Prostate gland (tissue), 2 donors: ENCODE measurements at regions not wholly inside any gene's neighbourhood (a gene's known extent, or its start where the extent isn't known, plus 50 kb on each side); places are given as distances from the start of the nearest gene placed in this dataset.
"Not testable (repeated sequence)": the region's sequence is repeated elsewhere in the genome, so short reads cannot be mapped to it uniquely, and the experiment has no call there.

Source experiments
- DNase-seq: peaks from one replicate; pipeline ENCODE4 v3.0.0-alpha.2; 2019; ENCODE audit warnings: low spot score
- H3K27ac ChIP-seq, 2 donors: fragments of 200-600 bp; sonication (generic); 2 replicates each; pipeline ENCODE4 v1.5.1; 2017 to 2019
- H3K27me3 ChIP-seq: fragments of 200-600 bp; sonication (generic); replicated peaks from 2 replicates; pipeline ENCODE4 v1.5.1; 2019; ENCODE audit not compliant: insufficient read depth
- H3K36me3 ChIP-seq, 2 donors: fragments of 200-600 bp; sonication (generic); 1 replicate in 1 of 2; 2 replicates in 1 of 2; pipeline versions ENCODE4 v1.5.1 to v1.8.1; 2017 to 2019
- H3K4me1 ChIP-seq: fragments of 200-600 bp; sonication (generic); replicated peaks from 2 replicates; pipeline ENCODE4 v1.5.1; 2019
- H3K4me3 ChIP-seq, 2 donors: fragments of 200-600 bp; sonication (generic); 2 replicates each; pipeline ENCODE4 v1.5.1; 2017 to 2019
- H3K9me3 ChIP-seq: fragments of 200-600 bp; sonication (generic); 2 replicates; pipeline ENCODE4 v1.5.1; 2017
- WGBS: methylation state at CpG from one replicate; pipeline ENCODE4 v1.1.5; 2018; 5-methylcytosine and 5-hydroxymethylcytosine counted together
- intact Hi-C: fragments of 100-400 bp; cut with DNase I; formaldehyde crosslinking; loops from one replicate; pipeline ENCODE4 v1.14.2; 2022
- small RNA-seq, 2 donors: library from RNA; depleted of rRNA; stranded (forward); fragments of <200 nt; gene quantifications; one replicate each; pipeline ENCODE3, GENCODE V24; 2016

DNA sequence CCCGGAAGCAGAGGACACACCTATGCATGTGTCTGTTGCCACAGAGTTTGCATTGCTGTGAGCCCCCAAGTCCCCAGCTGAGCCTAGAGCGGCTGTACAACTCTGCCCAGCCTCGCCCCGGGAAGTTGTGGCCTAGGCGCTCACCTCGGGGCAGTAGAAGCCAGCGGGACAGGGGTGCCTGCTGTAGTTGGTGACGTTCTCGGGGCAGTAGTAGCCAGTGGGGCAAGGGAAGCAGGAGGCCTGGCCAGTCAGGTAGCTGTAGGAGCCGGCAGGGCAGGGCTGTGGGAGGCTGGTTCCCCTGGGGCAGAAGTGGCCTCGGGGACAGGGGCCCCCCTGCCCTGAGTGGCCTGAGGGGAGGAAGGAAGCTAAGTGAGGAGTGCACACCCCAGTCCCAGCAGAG, 87.2 kb downstream of the MALL start:
- H3K4me1 ChIP-seq, H3K36me3 ChIP-seq, H3K27me3 ChIP-seq, intact Hi-C loops, H3K4me3 ChIP-seq, DNase-seq, H3K9me3 ChIP-seq, H3K27ac ChIP-seq: not testable (repeated sequence)
- WGBS: 87% methylated on average over 3 of the region's 11 CpGs

DNA sequence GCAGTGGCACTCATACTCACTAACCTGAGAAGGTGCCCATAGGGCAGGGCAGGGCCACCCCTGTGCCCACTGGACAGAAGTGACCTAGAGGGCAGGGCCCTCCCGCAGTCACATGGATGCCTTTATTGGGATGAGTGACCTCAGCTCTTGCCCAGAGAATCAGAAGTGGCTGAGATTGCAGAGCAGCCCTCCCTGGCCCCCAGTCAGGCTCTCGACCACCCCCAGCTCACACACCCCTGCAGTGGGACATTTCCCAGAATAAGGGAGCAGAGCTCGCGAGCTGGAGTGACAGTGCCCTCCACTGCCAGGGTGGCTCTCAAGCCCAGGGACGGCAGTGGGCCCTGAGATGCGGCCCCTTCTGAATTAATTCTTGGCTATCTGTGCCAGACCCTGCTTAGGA, 84.7 kb downstream of the MALL start:
- H3K4me1 ChIP-seq, H3K9me3 ChIP-seq, intact Hi-C loops, H3K4me3 ChIP-seq, H3K36me3 ChIP-seq, H3K27me3 ChIP-seq, H3K27ac ChIP-seq, DNase-seq: not testable (repeated sequence)
- WGBS: 97% methylated on average over 3 of the region's 6 CpGs

DNA sequence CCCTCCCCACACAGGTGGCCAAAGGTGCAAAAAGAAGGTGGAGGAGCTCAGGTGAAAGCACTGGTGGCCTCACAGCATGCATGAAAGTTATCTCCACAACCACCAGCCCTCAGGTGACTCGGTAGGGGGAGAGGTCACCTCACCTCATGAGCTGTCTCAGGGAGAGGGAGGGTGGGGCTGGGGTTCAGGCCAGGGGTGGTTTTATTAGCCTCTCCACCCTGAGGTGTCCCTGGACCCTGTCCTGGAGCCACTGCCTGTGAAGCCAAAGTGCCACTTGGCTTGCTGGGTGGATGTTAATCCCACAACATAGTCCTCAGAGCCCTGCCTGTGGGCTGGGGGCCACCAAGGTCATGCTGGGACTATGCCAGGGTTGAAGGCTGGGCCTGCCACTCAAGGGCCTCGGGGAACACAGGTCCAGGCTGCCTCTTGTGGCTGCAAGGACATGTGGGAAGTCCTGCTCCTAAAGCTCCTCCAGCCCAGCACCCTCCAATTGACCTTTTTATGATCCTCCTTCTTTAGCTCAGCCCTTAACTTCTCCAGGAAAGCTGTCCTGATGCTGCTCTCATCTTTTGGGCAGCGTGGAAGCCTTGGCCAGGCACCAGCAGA, 83.8 kb downstream of the MALL start:
- H3K4me3 ChIP-seq, H3K36me3 ChIP-seq, H3K27me3 ChIP-seq, H3K9me3 ChIP-seq, H3K4me1 ChIP-seq, H3K27ac ChIP-seq, intact Hi-C loops, DNase-seq: not testable (repeated sequence)
- no CpG with 5 or more reads among the region's 3 CpGs for WGBS

Small RNA genes in the stretch of these regions (small RNA-seq; reads per million reads assigned to genes)
- gene GPAA1P1: 0 reads per million in 2 donors
